ENCODE measurements at regions not wholly inside any gene's neighbourhood (a gene's known extent, or its start where the extent isn't known, plus 50 kb on each side); places are given as distances from the start of the nearest gene placed in this dataset.

- TF ChIP-seq DDX20 (tag; IDR thresholded peaks at IDR 0.05; ENCODE audit: low read depth) (no peak), FOXO4 (CRISPR knock-in tag; IDR thresholded peaks at IDR 0.05) (no peak), ZNF445 (CRISPR knock-in tag; IDR thresholded peaks at IDR 0.05; ENCODE audit: low read depth) (0 out of 2 replicates have a peak, but pooled peaks have one; percentile 39), ZNF668 (CRISPR knock-in tag; IDR thresholded peaks at IDR 0.05) (no peak), SRF (CRISPR knock-in tag; IDR thresholded peaks at IDR 0.05) (no peak), FOS (IDR thresholded peaks at IDR 0.05; ENCODE audit: extremely low read depth, insufficient read length) (no peak), ZNF347 (CRISPR knock-in tag; IDR thresholded peaks at IDR 0.05; ENCODE audit: low read depth) (no peak), ZBTB9 (CRISPR knock-in tag; IDR thresholded peaks at IDR 0.05) (no peak), NCOA6 (IDR thresholded peaks at IDR 0.05) (no peak), DPF2 (IDR thresholded peaks at IDR 0.05) (peak; percentile 91), ZNF143 (CRISPR knock-in tag; IDR thresholded peaks at IDR 0.05) (no peak), THRB (CRISPR knock-in tag; conservative IDR thresholded peaks at IDR 0.05) (no peak; the same call in 1 of the 2 replicates), ZMIZ1 (IDR thresholded peaks at IDR 0.05; ENCODE audit: low read depth in 2 of 2, low read length in 2 of 2) (no peak), ZNF766 (CRISPR knock-in tag; conservative IDR thresholded peaks at IDR 0.05) (0 out of 2 replicates have a peak, but pooled peaks have one; percentile 11), ZBTB49 (CRISPR knock-in tag; IDR thresholded peaks at IDR 0.05; ENCODE audit: borderline replicate concordance) (no peak), ILK (tag; IDR thresholded peaks at IDR 0.05; ENCODE audit: borderline replicate concordance, low read depth) (no peak), ZNF780A (CRISPR knock-in tag; IDR thresholded peaks at IDR 0.05) (no peak), RBBP5 (IDR thresholded peaks at IDR 0.05; ENCODE audit: borderline replicate concordance, insufficient read depth, low read length, poor library complexity, severe bottlenecking) (no peak), XRCC4 (IDR thresholded peaks at IDR 0.05; ENCODE audit: extremely low read depth, insufficient read depth, insufficient read length) (no peak)
These were observed 101.8 kb downstream of the TNFAIP3 start (continued) for GRCh38 chr6:137968901-137969300.

Data from K562 (cell line).